Right kidney (tissue), 1 donor: ENCODE measurements at regions not wholly inside any gene's neighbourhood (a gene's known extent, or its start where the extent isn't known, plus 50 kb on each side); places are given as distances from the start of the nearest gene placed in this dataset.
"Not testable (repeated sequence)": the region's sequence is repeated elsewhere in the genome, so short reads cannot be mapped to it uniquely, and the experiment has no call there.

Experiments
- DNase-seq: peaks from one replicate; pipeline ENCODE4 v3.0.0-alpha.2; 2016

DNA sequence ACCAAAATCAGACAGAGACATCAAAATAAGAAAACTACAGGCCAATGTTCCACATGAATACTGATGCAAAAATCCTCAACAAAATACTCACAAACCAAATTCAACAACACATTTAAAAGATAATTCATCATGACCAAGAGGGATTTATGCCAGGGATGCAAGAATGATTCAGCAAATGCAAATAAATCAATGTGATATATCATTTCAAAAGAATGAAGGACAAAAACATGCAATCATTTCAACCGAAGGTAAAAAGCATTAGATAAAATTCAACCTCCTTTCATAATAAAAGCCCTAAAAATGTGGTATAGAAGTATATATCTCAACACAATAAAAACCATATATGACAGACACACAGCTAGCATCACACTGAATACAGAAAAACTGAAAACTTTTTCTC is 81.5 kb upstream of the LYPLAL1 start:
- no peak for DNase-seq

DNA sequence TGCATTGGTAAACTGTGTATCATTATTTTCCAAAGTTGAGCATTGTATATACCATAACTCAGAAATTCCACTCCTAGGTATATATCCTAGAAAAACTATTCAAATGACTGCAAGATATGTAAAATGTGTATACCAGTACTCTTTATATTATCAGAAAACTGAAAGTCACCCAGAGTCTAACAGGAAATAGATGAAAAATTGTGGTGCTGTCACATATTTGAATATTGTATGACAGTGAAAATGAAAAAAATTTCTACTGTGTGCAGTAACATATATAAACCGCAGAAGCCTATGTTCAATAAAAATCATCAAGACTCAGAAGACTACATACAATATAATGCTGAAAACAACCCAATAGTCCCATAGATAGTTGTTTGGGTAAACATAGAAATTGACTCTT is 74.4 kb upstream of the LYPLAL1 start:
- no peak for DNase-seq

DNA sequence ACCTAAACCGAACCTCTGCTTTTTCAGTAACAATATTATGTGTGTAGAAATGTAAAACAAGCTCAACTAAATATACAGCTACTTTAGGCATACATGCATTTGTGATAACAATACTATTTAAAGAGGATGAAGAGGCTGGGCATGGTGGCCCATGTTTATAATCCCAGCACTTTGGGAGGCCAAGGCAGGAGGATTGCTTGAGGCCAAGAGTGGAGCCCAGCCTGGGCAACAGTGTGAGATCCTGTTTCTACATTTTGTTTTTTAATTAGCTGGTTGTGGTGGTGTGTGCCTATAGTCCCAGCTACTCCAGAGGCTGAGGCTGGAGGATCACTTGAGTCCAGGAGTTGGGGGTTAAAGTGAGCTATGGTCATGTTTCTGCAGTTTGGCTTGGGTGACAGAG is 73.6 kb upstream of the LYPLAL1 start:
- no peak for DNase-seq

DNA sequence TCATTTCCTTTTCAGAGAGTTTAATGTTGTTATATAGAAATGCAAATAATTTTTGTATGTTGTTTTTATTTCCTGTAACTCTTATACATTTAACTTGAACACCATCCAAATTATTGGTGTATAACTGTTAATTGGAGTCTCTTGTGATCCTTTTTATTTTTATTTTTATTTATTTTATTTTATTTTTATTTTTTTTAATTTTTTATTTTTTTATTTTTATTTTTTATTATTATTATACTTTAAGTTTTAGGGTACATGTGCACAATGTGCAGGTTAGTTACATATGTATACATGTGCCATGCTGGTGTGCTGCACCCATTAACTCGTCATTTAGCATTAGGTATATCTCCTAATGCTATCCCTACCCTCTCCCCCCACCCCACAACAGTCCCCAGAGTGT is 71.2 kb upstream of the LYPLAL1 start:
- DNase-seq, result not testable (repeated sequence)

DNA sequence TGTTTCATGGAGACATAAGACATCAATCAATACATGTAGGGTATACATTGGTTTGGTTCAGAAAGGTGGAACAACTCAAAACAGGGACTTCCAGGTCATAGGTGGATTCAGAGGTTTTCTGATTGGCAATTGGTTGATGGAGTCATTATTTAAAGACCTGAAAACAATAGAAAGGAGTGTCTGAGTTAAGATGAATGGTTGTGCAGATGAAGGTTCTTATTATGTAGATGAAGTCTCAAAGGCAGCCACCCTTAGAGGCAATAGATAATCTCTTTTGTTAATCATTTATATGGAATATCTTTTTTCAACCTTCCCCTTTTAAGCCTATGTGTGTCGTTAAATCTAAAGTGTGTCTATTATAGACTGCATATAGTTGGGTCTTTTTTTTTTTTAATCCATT is 67.8 kb upstream of the LYPLAL1 start:
- DNase-seq, result no peak

DNA sequence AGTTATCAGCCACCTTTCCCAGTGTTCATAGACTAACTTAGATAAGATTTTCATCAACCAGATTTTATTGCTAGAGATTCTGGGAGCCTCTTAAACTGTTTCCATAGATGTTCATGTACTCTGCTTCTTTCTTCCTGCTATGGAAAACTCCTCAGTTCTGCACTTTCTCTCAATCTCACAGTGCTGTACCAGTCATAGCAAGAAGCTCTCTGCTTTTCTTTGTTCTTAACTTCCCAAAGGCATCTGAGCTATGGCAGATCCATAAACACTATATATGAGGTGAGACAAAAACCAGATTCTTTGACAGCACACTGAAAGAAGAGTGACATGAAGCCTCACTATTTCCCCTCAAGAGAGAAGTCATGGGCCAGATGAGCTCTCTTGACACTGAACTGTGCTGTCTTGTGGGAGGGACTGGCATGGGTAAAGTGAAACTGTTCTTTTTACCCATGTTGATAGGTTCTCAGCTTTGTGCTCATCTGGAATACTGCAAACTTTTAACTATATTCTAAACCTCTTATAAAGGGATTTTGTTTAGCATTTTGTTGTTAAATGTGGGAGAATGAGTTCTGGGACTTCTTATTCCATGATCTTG is 64.2 kb upstream of the LYPLAL1 start:
- DNase-seq, result no peak

DNA sequence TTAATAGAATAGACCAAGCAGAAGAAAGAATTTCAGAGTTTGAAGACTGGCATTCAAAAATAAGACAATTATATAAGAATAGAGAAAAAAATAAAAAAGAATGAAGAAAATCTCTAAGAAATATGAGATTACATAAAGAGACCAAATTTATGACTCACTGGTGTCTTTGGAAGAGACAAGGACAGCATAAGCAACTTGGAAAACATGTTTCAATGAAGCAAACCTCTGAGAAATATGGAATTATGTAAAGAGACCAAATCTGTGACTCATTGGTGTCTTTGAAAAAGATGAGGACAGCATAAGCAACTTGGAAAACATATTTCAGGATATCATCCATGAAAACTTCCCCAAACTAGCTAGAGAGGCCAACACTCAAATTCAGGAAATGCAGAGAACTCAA is 60.4 kb upstream of the LYPLAL1 start:
- no peak for DNase-seq

DNA sequence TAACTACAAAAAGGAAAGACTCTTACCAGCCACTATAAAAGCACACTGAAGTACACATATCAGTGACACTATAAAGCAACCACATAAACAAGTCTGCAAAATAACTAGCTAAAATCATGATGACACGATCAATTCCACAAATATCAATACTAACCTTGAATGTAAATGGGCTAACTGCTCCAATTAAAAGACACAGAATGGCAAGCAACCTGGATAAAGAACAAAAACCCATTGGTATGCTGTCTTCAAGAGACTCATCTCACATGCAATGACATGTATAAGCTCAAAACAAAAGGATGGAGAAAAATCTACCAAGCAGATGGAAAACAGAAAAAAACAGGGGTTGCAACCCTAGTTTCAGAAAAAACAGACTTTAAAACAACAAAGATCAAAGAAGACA is 59.7 kb upstream of the LYPLAL1 start:
- DNase-seq, result no peak

DNA sequence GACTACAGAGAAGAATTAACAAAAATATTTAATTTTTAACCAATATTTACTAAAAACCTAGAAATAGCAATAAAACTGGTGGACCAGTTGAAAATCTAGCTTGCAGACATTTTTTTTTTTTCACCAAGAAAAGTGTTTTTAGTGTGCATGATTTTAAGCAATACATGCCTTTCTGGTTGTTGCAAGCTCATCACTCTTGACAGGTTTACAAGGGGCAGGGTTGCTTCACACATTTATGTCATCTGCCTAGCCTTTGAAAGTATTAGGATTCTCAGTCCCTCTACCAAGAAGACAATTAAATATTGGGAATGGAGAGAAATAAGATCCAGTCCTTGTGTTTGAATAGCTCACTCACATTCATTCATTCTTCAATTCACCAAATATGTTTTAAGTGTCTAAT is 53.8 kb upstream of the LYPLAL1 start:
- DNase-seq, result no peak

DNA sequence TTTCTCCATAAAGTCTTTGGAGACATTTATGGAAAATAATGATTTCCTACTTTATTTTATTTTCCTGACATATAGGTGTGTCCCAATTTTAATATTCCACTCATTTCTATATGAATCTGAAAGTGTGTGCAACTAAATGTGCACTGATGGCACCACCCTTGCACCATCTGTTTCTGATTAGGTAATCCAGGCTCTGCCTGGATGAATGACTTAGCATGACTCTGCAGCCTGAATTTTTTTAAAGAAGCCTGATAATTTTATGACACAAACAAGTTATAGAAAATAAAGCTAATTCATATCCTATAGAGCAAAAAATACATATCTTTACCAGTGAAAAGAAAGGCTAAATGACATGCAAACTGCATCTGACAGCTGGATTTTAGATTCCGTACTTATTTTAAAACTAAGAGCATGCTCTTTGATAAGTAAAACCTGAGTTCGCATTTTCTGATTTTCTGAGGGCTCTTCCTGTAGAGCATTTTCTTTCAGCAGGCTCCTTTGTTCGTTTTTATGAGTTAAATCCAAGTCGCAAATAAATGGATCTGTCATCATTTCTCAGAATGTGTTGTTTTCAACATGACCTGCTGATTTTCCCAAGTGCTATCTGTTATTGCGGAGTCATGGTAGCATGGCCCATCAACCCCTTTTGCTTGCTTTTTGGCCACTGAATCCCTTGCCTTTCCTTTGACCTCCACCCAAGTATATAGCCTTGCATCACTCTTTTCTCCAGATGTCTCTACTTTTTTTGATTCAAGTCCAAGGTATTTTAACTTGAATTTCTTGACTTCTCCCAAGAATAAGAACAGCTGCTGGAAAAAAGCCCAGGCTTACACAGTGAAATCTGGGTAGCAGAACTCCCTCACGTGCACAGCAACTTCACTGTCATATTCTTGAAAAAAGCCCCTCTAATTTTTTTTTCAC is 52.8 kb upstream of the LYPLAL1 start:
- DNase-seq, result peak; percentile 10

DNA sequence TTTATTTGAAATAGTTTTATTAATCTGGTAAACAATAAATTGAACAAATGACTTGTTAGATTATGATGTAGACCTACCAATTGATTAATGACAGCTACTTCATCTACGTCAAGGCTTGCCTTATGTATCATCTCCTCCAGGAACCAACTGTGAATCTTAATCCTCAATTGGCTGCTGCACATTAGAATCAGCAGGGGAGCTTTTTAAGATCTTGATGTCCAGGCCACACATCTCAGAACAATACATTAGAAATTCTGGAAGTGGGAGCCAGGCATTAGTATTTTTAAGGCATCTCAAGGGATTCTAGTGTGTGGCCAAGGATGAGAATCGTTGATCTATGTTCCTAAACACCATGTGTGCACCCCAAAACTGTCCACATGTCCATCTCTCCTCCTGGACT is 52.0 kb upstream of the LYPLAL1 start:
- no peak for DNase-seq

DNA sequence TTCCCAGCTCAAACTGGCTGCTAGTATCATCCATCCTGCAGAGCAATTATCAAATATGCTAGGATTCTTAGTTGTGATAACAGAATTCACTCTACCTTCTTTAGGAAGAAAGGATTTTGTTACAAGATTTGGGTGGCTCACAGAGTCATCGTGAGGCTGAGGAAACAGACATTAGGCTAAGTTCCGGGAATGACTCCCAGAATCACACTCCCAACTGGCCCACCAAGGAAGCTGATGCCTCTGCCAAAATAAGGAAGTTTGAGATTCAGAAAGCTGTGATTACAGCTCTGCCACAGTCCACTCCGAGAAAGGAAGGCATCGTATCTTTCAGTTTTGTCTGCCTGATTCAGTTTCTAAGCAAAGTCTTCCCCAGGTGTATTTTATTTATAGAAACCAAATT is 50.6 kb upstream of the LYPLAL1 start:
- no peak for DNase-seq
